Lung (tissue), 11 donors: ENCODE measurements at regions not wholly inside any gene's neighbourhood (a gene's known extent, or its start where the extent isn't known, plus 50 kb on each side); places are given as distances from the start of the nearest gene placed in this dataset.
"Not testable (repeated sequence)": the region's sequence is repeated elsewhere in the genome, so short reads cannot be mapped to it uniquely, and the experiment has no call there.

Experiments
- ATAC-seq: fragments of 200-7000 bp; cut with Tn5 transposase; one replicate; pipeline ENCODE4 v1.9.1; 2020; ENCODE audit warnings: moderate number of reproducible peaks; ENCODE audit not compliant: insufficient read depth, low FRiP score
- DNase-seq, 3 donors: peaks; one replicate each; pipeline ENCODE4 v3.0.0-alpha.2; 2013 to 2017
- H3K27ac ChIP-seq, 2 donors: one replicate each; pipeline ENCODE4 v1.5.1; 2013; ENCODE audit warnings: mild to moderate bottlenecking in 2 of 2, moderate library complexity in 2 of 2, control low read depth in 1 of 2, inconsistent platforms in 1 of 2, low read depth in 1 of 2, low read length in 1 of 2
- H3K27me3 ChIP-seq, 3 donors: one replicate each; pipeline ENCODE4 v1.5.1; 2013; ENCODE audit warnings: low read length in 2 of 3; ENCODE audit not compliant: control insufficient read depth in 3 of 3, insufficient read depth in 3 of 3
- H3K36me3 ChIP-seq, 4 donors: one replicate each; pipeline ENCODE4 v1.5.1; 2013; ENCODE audit warnings: low read length in 4 of 4, mild to moderate bottlenecking in 1 of 4, moderate library complexity in 1 of 4; ENCODE audit not compliant: control insufficient read depth in 4 of 4, insufficient read depth in 4 of 4
- H3K4me1 ChIP-seq, 5 donors: one replicate each; pipeline ENCODE4 v1.5.1; 2013; ENCODE audit warnings: low read length in 5 of 5, mild to moderate bottlenecking in 2 of 5, moderate library complexity in 1 of 5; ENCODE audit not compliant: control insufficient read depth in 5 of 5, insufficient read depth in 5 of 5
- H3K4me3 ChIP-seq: one replicate; pipeline ENCODE4 v1.5.1; 2013; ENCODE audit warnings: mild to moderate bottlenecking, control low read depth, moderate library complexity
- H3K9ac ChIP-seq, 2 donors: one replicate each; pipeline ENCODE4 v1.5.1; 2013; ENCODE audit warnings: low read length in 2 of 2, control low read depth in 1 of 2; ENCODE audit not compliant: insufficient read depth in 1 of 2
- H3K9me3 ChIP-seq, 4 donors: one replicate each; pipeline ENCODE4 v1.5.1; 2013; ENCODE audit warnings: low read length in 3 of 4, mild to moderate bottlenecking in 1 of 4, moderate library complexity in 1 of 4; ENCODE audit not compliant: control insufficient read depth in 4 of 4, insufficient read depth in 3 of 4
- WGBS, 2 donors: extraction: QIAGEN DNeasy Blood & Tissue Kit; methylation state at CpG; one replicate each; pipeline ENCODE4 v1.1.7; 2013; 5-methylcytosine and 5-hydroxymethylcytosine counted together
- TF ChIP-seq, protein P1 (sequence below): IDR thresholded peaks from 2 replicates; pipeline ENCODE4 v1.5.1; 2012; ENCODE audit warnings: mild to moderate bottlenecking; ENCODE audit errors: control extremely low read depth, extremely low read depth
- donor health status: control.
- donor health status: control.
- donor health status: Bipolar disorder and iron deficiency.
- donor health status: healthy.
- donor health status: DM: yes; HTN: yes; CAD: no.

DNA sequence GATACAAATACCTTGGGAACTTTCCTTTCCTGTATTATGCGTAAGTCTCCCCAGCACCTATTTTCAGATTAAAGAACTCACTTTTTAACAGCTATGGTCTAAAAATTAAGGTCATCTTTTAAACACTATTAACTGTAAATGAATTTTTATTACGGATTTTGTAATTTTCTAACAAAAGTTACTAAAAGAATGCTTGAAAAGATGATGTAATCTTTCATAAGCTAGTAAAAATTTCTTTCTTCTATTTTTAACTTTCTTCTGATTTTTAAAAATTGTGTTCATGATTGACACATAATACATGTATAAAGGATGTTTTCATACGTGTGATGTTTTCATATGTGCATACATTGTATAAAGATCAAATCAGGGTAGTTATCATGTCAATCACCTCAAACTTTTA, 291.2 kb upstream of the MBL2 start:
- H3K4me3 ChIP-seq = no peak overlapping the region
- no peaks in the 10 kb centered on the region for H3K9me3 ChIP-seq

DNA sequence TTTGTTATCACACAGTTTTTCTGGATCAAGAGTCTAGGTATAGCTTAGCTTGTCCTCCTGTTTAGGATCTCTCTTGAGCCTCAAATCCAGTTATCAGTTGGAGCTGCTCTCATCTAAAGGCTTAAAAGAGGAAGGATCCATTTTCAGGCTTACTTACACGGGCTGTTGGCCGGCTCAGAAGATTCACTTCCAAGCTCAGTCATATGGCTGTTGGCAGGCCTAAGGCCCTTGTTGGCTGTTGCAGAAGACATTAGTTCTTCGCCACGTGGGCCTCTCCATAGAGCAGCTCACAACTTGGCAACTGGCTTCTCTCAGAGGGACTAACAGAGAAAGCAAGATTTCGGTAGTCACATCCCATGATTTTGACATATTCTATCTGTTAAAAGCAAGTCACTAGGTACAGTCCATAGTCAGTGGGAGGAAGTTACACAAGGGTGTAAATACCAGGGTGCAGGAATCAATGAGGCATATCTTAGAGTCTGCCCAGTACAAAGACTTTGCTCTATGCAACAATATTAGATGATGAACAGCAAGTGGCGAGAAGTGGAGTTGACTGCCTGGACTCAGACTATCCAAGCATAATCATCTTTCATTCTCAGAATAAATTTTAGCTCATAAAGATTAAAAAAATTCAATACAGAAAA, 280.1 kb upstream of the MBL2 start:
- no peak for DNase-seq
- TF ChIP-seq, protein P1, sequence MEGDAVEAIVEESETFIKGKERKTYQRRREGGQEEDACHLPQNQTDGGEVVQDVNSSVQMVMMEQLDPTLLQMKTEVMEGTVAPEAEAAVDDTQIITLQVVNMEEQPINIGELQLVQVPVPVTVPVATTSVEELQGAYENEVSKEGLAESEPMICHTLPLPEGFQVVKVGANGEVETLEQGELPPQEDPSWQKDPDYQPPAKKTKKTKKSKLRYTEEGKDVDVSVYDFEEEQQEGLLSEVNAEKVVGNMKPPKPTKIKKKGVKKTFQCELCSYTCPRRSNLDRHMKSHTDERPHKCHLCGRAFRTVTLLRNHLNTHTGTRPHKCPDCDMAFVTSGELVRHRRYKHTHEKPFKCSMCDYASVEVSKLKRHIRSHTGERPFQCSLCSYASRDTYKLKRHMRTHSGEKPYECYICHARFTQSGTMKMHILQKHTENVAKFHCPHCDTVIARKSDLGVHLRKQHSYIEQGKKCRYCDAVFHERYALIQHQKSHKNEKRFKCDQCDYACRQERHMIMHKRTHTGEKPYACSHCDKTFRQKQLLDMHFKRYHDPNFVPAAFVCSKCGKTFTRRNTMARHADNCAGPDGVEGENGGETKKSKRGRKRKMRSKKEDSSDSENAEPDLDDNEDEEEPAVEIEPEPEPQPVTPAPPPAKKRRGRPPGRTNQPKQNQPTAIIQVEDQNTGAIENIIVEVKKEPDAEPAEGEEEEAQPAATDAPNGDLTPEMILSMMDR = no peak

More for the DNA sequence above, 291.2 kb upstream of the MBL2 start:
- H3K9ac ChIP-seq = no peak overlapping the region
- DNase-seq = no peak
- no peaks in the 10 kb centered on the region for H3K27me3 ChIP-seq
- no peaks in the 10 kb centered on the region for H3K4me1 ChIP-seq
- no peaks in the 10 kb centered on the region for H3K36me3 ChIP-seq
- WGBS, 2 donors = 93 to 95% methylated on average over 3 of the region's 3 CpGs
- no peak overlapping the region for H3K27ac ChIP-seq
- no peak for ATAC-seq
- TF ChIP-seq, protein P1 = no peak

DNA sequence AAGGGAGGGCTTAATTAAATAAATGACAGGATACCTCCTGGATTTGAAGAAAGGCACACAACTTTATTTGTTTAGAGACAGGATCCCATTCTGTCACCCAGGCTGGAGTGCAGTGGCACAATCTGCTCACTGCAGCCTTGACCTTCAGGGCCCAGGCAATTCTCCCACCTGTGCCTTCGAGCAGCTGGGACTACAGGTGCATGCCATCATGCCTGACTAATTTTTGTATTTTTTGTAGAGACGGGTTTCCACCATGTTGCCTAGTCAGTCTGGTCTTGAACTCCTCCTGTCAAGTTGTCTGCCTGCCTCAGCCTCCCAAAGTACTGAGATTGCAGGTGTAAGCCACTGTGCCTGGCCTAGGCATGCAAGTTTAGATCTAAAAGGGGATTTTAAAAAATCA, 272.7 kb upstream of the MBL2 start:
- WGBS, 2 donors = 77 to 81% methylated on average over 2 of the region's 2 CpGs
- Histone ChIP-seq H3K36me3 (no peaks in the 10 kb centered on the region), H3K27me3 (no peaks in the 10 kb centered on the region), H3K9ac (no peak overlapping the region), H3K4me1 (no peaks in the 10 kb centered on the region), H3K4me3 (no peak overlapping the region), H3K9me3 (no peaks in the 10 kb centered on the region), H3K27ac (no peak overlapping the region)
- TF ChIP-seq, protein P1 = no peak
- ATAC-seq = no peak
- no peak for DNase-seq

More for the DNA sequence above, 280.1 kb upstream of the MBL2 start:
- H3K4me1 ChIP-seq = no peaks in the 10 kb centered on the region
- ATAC-seq = no peak
- 75 to 91% methylated on average over 6 of the region's 6 CpGs for WGBS, 2 donors
- no peaks in the 10 kb centered on the region for H3K27me3 ChIP-seq
- H3K9me3 ChIP-seq = no peaks in the 10 kb centered on the region
- no peaks in the 10 kb centered on the region for H3K36me3 ChIP-seq
- H3K4me3 ChIP-seq = no peak overlapping the region
- H3K9ac ChIP-seq = no peak overlapping the region
- no peak overlapping the region for H3K27ac ChIP-seq

DNA sequence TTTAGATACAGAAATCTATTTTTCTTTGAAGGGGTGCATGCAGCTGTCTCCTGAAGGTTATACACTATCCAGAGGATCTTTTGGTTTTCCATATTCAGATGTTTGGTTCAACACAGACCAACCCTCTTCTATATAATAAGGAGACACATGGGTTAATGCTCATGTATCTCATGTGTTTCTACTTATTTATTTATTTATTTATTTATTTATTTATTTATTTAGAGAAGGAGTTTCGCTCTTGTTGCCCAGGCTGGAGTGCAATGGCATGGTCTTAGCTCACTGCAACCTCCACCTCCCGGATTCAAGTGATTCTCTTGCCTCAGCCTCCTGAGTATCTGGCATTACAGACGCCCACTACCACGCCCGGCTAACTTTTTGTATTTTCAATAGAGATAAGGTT, 263.2 kb upstream of the MBL2 start:
- DNase-seq, H3K9me3 ChIP-seq, H3K4me3 ChIP-seq, H3K36me3 ChIP-seq, H3K27ac ChIP-seq, H3K27me3 ChIP-seq, H3K9ac ChIP-seq, ATAC-seq, H3K4me1 ChIP-seq: not testable (repeated sequence)
- 96% methylated on average over 5 of the region's 5 CpGs for WGBS, 2 donors
